ENCODE measurements at regions not wholly inside any gene's neighbourhood (a gene's known extent, or its start where the extent isn't known, plus 50 kb on each side); places are given as distances from the start of the nearest gene placed in this dataset.
"Not testable (repeated sequence)": the region's sequence is repeated elsewhere in the genome, so short reads cannot be mapped to it uniquely, and the experiment has no call there.

- no peak for DNase-seq (ENCODE audit: low read depth)
These were observed 81.4 kb downstream of the RERGL start for GRCh38 chr12:18008642-18009041.

DNA sequence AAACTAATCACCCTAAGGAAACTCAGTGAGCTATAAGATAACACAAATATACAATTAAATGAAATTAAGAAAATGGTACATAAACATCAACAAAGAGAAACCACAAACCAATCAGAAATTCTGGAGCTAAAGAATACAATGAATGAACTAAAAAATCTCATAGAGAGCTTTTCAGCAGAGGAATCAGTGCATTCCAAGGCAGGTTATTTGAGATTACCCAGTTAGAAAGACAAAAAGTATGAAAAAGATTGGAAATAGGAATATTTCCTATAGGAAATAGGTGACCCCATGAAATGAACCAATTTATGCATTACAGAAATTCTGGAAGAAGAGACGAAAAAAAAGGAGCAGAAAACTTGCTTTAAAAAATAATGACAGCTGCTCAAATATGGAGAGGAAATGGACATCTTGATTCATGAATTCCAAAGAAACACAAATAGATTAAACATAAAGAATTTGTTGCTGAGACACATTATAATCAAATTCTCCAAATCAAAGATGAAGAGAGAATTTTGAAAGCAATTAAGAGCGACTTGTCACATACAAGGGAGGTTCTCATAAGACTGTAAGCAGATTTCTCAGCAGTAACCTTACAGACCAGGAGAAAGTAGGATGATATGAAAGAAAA is 90.7 kb downstream of the RERGL start:
- DNase-seq (ENCODE audit: low read depth) = no peak

DNA sequence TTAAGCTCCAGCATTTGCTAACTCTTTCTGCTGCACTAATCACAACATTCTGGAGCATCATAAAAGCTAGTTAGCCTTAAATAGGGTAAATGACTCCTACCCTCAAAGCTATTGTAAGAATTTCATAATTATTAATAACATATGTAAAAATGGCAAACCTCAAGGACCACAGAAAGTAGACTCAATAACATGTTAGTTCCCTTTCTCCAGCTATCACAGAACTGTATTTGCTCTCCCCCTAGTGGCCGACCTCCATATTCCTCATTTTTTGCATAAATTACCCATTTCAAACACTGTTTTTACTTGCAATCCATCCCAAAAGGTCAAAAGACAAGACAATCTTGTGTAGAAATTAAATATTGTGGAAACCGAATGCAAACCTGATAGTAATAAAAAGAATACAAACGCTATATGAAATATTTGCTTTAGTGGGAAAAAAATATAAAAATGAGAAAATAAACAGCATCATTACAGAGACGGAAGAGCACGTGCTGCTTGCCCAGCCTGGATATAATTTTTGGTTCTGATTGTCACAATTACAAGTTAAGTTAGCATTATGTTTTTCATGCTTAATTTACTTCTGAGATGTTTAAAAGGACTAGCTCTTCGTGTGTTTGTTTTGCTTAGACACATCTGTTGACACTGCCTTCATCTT is 97.9 kb downstream of the RERGL start:
- DNase-seq (ENCODE audit: low read depth) = peak; percentile 21

DNA sequence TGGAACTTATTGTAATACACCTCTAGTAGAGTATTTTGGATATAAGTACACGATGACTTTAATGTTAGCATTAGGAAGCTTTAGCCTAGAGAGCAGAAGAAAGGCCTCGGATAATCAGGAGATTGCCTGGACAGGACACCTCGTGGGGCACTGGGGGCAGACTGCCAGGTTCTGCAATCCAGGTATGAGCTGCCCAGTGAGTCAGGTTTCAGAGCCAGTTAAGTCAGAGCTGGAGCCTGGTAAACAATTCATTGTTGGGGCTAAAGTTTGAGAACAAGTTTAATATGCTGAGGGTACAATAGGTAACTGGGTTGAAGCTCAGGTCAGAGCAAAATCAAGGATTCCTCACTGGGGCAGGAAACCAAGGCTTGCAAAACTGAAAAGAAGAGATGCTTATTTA is 107.4 kb downstream of the RERGL start:
- no peak for DNase-seq (ENCODE audit: low read depth)

DNA sequence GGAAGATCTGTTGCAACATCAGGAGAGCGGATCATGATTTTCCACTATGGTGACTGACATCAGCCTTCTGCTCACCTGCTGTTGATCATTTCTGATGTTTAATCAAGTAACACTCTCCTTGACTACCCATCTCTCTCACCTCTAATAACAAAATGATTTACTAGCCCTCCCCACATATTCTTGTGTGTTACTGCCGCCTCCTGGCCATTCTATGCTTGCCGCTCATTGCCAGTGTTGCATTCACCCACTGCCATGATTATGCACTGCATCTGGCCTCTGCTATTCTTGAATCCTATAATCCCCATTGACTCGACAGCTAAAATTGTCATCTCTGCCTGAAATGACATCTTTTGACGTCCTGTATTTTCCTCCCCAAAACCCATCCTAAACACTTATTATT is 113.8 kb downstream of the RERGL start:
- DNase-seq (ENCODE audit: low read depth) = no peak

GRCh38 chr12:17975763-17976162 is 114.2 kb downstream of the RERGL start:
- DNase-seq (ENCODE audit: low read depth) = no peak

- no peak for DNase-seq (ENCODE audit: low read depth)
These were observed 114.8 kb downstream of the RERGL start for GRCh38 chr12:17975239-17975638.

- no peak for DNase-seq (ENCODE audit: low read depth)
These were observed 118.1 kb downstream of the RERGL start for GRCh38 chr12:17971850-17972249.

GRCh38 chr12:17954788-17955187 is 135.2 kb downstream of the RERGL start:
- DNase-seq (ENCODE audit: low read depth) = no peak

GRCh38 chr12:17950898-17951297 is 139.1 kb downstream of the RERGL start:
- DNase-seq (ENCODE audit: low read depth) = no peak

GRCh38 chr12:17949558-17950141 is 140.3 kb downstream of the RERGL start:
- no peak for DNase-seq (ENCODE audit: low read depth)

- DNase-seq (ENCODE audit: low read depth) = peak; percentile 35
These were observed 161.2 kb downstream of the RERGL start for GRCh38 chr12:17928708-17929366.

DNA sequence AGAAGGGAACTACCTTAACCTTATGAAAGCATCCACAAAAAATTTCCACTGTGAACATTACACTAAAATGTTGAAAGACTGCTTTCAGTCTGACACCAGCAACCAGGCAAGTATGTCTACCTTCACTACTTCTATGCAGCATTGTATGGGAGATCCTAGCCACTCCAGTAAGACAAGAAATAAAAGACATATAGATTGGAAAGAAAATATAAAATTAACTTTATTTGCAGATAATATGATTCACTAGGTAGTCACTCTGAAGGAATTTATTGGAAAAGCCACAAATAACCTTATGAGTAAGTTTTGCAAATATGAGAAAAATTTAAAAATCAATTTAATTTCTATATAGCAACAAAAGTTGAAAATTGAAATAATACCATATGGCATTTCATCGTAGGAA is 172.0 kb downstream of the RERGL start:
- DNase-seq (ENCODE audit: low read depth) = no peak

DNA sequence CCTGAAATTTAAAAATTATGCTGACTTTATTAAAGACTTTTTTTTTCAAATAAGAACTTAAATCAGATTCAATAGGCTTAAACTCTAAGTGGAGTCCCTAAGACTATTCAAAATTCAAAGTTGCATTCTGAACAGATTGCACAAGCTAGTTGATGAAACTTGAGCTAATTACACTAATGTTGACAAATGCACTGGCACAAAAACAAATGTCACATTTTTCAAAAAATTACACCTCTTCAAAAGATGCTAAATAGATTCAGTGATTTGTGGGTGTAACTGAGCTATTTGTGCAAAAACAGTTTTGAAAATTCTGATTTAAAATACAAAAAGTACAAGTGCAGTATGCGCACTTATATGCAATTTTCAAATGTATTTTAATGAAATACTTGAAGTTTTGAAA is 205.4 kb downstream of the RERGL start:
- DNase-seq (ENCODE audit: low read depth) = no peak

DNA sequence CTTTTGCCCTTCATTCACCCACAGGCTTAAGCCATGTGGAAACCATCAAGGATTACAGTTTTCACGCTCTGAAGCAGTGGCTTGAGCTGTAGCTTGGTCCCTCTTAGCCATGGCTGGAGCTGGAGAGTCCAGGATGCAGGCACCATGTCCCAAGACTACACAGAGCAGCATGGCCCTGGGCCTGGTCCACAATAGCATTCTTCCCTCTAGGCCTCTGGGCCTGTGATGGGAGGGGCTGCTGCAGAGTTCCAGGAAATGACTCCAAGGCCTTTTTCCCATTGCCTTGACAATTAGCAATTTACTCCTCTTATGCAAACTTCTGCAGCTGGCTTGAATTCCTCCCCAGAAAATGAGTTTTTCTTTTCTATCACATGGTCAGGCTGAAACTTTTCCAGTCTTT is 211.3 kb downstream of the RERGL start:
- DNase-seq (ENCODE audit: low read depth) = no peak

GRCh38 chr12:17875230-17875629 is 214.8 kb downstream of the RERGL start:
- DNase-seq (ENCODE audit: low read depth) = no peak

DNA sequence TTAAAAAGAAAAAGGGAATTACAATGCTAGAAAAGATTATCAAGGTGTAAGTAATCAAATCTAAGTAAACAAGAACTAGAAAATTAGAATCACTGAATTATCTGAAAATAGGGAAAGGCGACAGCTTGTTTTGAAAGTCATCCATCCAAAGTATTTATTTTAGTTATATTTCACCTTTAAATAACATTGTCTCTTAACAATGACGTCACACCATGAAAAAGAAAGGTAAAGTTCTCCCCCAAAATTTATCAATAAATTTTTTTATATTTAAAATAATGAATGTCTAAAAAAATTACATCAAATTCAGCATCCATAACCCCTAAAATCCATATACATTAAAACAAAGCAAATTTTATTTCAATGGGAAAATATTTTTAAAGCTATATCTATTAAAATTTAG is 223.2 kb downstream of the RERGL start:
- no peak for DNase-seq (ENCODE audit: low read depth)

- not testable (repeated sequence) for DNase-seq (ENCODE audit: low read depth)
These were observed 234.4 kb downstream of the RERGL start for GRCh38 chr12:17855548-17855947.

DNA sequence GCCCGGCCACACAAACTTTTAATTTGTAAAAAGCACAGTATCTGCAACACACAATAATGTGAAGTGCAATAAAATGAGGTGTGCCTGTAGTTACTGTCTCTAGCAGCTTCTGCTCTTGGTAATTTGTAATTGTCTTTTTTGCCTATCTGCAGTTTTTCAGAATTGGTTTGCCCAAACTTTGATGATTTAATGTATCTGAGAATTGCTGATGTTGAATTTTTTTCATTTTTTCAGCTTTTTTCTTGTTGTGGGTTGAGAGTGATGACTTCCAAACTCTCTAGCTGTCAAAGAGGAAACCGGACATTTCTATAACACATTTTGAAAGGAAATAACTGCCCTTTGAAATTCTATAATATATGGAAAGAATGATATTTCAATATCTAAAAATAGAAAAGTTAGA is 236.9 kb downstream of the RERGL start:
- DNase-seq (ENCODE audit: low read depth) = no peak

DNA sequence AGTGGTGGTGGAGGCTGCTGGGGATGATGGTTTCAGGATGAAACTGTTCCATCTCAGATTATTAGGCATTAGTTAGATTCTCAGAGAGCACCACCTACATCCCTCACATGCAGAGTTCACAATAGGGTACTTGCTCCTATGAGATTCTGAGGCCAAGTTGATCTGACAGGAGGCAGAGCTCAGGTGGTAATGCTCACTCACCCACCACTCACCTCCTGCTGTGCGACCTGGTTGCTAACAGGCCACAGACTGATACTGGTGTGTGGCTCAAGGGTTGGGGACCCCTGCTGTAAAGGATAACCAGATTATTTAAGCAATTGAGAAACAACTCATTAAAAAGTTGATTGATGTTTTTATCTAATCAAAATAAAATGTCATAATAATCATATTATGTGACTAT is 248.5 kb downstream of the RERGL start:
- no peak for DNase-seq (ENCODE audit: low read depth)

- no peak for DNase-seq (ENCODE audit: low read depth)
These were observed 260.2 kb downstream of the RERGL start for GRCh38 chr12:17829813-17830212.

- DNase-seq (ENCODE audit: low read depth) = no peak
These were observed 271.1 kb downstream of the RERGL start for GRCh38 chr12:17818931-17819330.

- DNase-seq (ENCODE audit: low read depth) = no peak
These were observed 279.6 kb downstream of the RERGL start for GRCh38 chr12:17810399-17810798.

Data from RPMI7951 (cell line).